Bronchial epithelial cell (primary cell): ENCODE measurements at regions not wholly inside any gene's neighbourhood (a gene's known extent, or its start where the extent isn't known, plus 50 kb on each side); places are given as distances from the start of the nearest gene placed in this dataset.

Source experiments
- DNase-seq: peaks from one replicate; pipeline ENCODE4 v3.0.0-alpha.2; 2010; ENCODE audit warnings: low read depth
- FAIRE-seq: peaks from 2 replicates; lab custom pipeline; 2011; peaks lifted over from hg19 to GRCh38; lab: Jason Lieb, UNC
- H3K27me3 ChIP-seq: 2 replicates; pipeline ENCODE4 v1.5.1; 2011; ENCODE audit warnings: low read length; ENCODE audit not compliant: control insufficient read depth, insufficient read depth
- H3K36me3 ChIP-seq: 2 replicates; pipeline ENCODE4 v1.5.1; 2011; ENCODE audit warnings: low read length; ENCODE audit not compliant: control insufficient read depth, insufficient read depth
- H3K4me3 ChIP-seq: 2 replicates; pipeline ENCODE4 v1.5.1; 2011; ENCODE audit warnings: mild to moderate bottlenecking, low read depth, low read length, control low read depth
- TF ChIP-seq, protein P1 (sequence below): IDR thresholded peaks from 2 replicates; pipeline ENCODE4 v1.5.1; 2011; ENCODE audit warnings: mild to moderate bottlenecking, moderate library complexity, low read length, control low read depth, inconsistent platforms; ENCODE audit not compliant: insufficient read depth, severe bottlenecking

DNA sequence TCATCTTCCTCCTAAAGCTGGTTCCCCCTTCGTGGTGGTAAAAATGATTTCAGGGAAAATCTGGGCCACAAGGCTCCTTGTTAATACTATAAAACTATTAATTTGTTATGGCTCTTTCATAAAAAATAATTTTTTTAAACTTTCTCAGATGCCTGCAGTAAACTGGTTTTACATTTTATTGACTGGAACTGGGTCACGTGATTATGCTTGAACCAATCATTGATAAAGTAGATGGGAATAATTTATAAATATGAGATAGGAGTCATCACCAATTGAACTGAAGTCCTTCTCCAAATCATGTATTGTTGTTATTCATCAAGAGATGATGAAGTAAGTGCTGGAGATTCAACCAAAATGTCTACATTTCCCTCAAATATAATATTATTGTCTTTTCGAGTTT lies 138.4 kb downstream of the SLC17A6 start:
- DNase-seq (no peak), FAIRE-seq (no peak)
- TF ChIP-seq, protein P1, sequence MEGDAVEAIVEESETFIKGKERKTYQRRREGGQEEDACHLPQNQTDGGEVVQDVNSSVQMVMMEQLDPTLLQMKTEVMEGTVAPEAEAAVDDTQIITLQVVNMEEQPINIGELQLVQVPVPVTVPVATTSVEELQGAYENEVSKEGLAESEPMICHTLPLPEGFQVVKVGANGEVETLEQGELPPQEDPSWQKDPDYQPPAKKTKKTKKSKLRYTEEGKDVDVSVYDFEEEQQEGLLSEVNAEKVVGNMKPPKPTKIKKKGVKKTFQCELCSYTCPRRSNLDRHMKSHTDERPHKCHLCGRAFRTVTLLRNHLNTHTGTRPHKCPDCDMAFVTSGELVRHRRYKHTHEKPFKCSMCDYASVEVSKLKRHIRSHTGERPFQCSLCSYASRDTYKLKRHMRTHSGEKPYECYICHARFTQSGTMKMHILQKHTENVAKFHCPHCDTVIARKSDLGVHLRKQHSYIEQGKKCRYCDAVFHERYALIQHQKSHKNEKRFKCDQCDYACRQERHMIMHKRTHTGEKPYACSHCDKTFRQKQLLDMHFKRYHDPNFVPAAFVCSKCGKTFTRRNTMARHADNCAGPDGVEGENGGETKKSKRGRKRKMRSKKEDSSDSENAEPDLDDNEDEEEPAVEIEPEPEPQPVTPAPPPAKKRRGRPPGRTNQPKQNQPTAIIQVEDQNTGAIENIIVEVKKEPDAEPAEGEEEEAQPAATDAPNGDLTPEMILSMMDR, result no peak
- H3K36me3 ChIP-seq, result no peaks in the 10 kb centered on the region
- no peak overlapping the region for H3K4me3 ChIP-seq
- no peaks in the 10 kb centered on the region for H3K27me3 ChIP-seq

- FAIRE-seq, result no peak
- TF ChIP-seq, protein P1, result no peak
- no peak for DNase-seq
- H3K36me3 ChIP-seq, result no peaks in the 10 kb centered on the region
- no peak overlapping the region for H3K4me3 ChIP-seq
- no peaks in the 10 kb centered on the region for H3K27me3 ChIP-seq
These were observed 136.4 kb downstream of the SLC17A6 start for GRCh38 chr11:22474616-22475015.

DNA sequence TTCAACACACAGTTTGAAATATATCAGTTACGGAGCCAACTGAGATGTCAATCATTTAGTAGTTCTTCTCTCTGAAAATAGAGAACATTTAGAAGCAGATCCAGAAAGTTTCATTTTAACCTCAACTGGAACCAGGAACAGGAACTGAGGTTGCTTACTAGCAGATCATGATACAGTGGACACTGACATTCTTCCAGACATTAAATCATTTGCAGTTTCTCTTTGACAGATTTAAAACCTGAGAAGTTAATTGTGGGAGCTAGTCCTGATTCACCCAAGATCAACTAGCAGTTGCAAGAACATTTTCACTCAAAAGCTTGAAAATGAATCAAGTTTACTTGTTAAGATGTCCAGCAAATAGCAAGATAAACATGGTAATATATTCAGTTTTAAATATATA lies 135.4 kb downstream of the SLC17A6 start:
- no peak for FAIRE-seq
- TF ChIP-seq, protein P1, result no peak
- Histone ChIP-seq H3K4me3 (no peak overlapping the region), H3K27me3 (no peaks in the 10 kb centered on the region), H3K36me3 (no peaks in the 10 kb centered on the region)
- no peak for DNase-seq

DNA sequence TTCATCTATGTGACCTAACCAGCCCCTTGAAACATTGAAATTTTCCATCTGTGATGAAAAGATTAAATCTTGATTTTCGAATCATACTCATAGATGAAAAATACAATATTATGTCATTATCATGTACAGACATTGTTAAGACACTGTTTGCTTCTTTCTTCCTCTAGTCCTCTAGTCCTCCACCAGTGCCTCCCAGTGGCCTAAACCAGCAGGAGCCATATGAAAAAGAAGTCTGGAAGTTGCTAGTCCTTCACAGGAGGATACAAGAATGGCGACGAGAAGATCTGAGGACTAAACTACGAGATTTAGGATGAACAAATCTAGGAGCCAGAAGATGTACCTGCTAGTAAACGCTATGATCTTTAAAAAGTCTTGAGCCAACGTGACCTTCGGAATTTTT lies 134.1 kb downstream of the SLC17A6 start:
- no peak for FAIRE-seq
- TF ChIP-seq, protein P1, result peak; percentile 25
- DNase-seq, result peak; percentile 34

DNA sequence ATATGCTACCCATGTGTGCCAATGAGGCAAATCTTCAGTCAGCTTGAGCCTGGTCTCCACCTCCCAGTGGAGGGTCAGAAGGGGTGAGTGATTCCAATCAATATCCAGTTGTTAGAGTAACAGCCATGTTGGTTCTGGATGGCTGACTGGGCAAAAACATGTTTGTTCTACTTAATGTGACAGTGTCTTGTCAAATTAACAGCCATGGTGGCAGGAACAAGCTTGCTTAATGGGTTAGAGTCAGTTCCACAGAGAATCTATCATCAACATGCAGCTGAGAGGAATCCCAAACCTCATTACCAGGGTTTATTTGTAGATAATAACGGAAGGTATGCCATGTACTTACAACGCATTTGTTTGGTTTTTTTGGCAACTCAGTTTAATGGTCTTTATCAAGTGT lies 133.2 kb downstream of the SLC17A6 start:
- TF ChIP-seq, protein P1, result no peak
- FAIRE-seq, result no peak
- Histone ChIP-seq H3K36me3 (no peaks in the 10 kb centered on the region), H3K4me3 (no peak overlapping the region), H3K27me3 (no peaks in the 10 kb centered on the region)
- no peak for DNase-seq

More for the DNA sequence above, 134.1 kb downstream of the SLC17A6 start:
- Histone ChIP-seq H3K36me3 (no peaks in the 10 kb centered on the region), H3K4me3 (no peak overlapping the region), H3K27me3 (no peaks in the 10 kb centered on the region)

DNA sequence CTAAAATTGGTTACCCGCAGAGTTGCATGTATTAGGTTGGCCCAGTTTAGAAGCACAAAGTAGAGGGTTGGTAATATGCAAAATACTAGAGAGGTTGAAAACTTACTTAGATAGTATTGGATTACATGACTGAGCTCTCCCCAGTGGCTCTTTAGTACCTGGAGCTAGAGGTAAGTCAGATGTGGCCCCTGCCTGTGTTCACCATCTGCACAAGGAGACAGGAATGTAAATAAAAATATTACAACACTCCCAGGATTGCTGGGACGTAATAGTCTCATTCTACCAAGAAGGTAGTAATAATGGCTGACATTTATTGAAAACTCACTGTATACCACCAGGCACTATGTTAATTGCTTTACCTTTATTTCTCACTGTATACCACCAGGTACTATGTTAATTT lies 129.6 kb downstream of the SLC17A6 start:
- no peak overlapping the region for H3K4me3 ChIP-seq
- TF ChIP-seq, protein P1, result no peak
- no peaks in the 10 kb centered on the region for H3K27me3 ChIP-seq
- peak; percentile 51 for DNase-seq
- H3K36me3 ChIP-seq, result no peaks in the 10 kb centered on the region
- FAIRE-seq, result no peak
